SK-N-SH (cell line): ENCODE measurements at regions not wholly inside any gene's neighbourhood (a gene's known extent, or its start where the extent isn't known, plus 50 kb on each side); places are given as distances from the start of the nearest gene placed in this dataset.

Experiments used
- CTCF ChIA-PET: fragments of 300-600, 350-600 bp; formaldehyde crosslinking; extraction: SDS; loops from one replicate; lab custom pipeline; 2021; lab: Yijun Ruan, JAX
- POLR2A ChIA-PET: fragments of 350-600 bp; sonication (Branson Sonifier 250); formaldehyde crosslinking; extraction: SDS; loops from one replicate; lab custom pipeline; 2020; ENCODE audit warnings: antibody characterized with exemption, inconsistent platforms; lab: Yijun Ruan, JAX
- DNase-seq: peaks from one replicate; pipeline ENCODE4 v3.0.0; 2012
- H2AFZ ChIP-seq: fragments of 200-600 bp; sonication (generic); 2 replicates; pipeline ENCODE4 v1.8.1; 2016; ENCODE audit warnings: antibody characterized with exemption, mild to moderate bottlenecking, low read depth
- H3F3A ChIP-seq: fragments of 200-600 bp; sonication (generic); replicated peaks from 2 replicates; pipeline ENCODE3; 2016; ENCODE audit warnings: antibody characterized with exemption, mild to moderate bottlenecking; ENCODE audit not compliant: insufficient read depth
- H3K27ac ChIP-seq, 2 experiments: fragments of 200-500 bp in 1 of 2; fragments of 200-600 bp in 1 of 2; sonication (Bioruptor generic) in 1 of 2; sonication (generic), shearing (Covaris generic) in 1 of 2; 2 replicates each; pipeline versions ENCODE4 v1.5.1 to v1.6.1; 2014 to 2016; ENCODE audit warnings: low read depth in 2 of 2, inconsistent platforms in 1 of 2, low read length in 1 of 2, mild to moderate bottlenecking in 1 of 2, mixed read lengths in 1 of 2
- H3K27me3 ChIP-seq: fragments of 200-600 bp; sonication (generic), shearing (Covaris generic); 2 replicates; pipeline ENCODE4 v1.6.1; 2016; ENCODE audit warnings: mixed run types; ENCODE audit not compliant: insufficient read depth
- H3K36me3 ChIP-seq, 2 experiments: fragments of 200-500 bp in 1 of 2; fragments of 200-600 bp in 1 of 2; sonication (Bioruptor generic) in 1 of 2; sonication (generic) in 1 of 2; replicated peaks in 1 of 2; 2 replicates each; pipeline versions ENCODE3 to v1.5.1; 2014 to 2016; ENCODE audit warnings: low read length in 1 of 2, mild to moderate bottlenecking in 1 of 2; ENCODE audit not compliant: insufficient read depth in 2 of 2, control insufficient read depth in 1 of 2
- H3K4me1 ChIP-seq, 2 experiments: fragments of 200-500 bp in 1 of 2; fragments of 200-600 bp in 1 of 2; sonication (Bioruptor generic) in 1 of 2; sonication (generic), shearing (Covaris generic) in 1 of 2; 2 replicates each; pipeline versions ENCODE4 v1.5.1 to v1.6.1; 2014 to 2016; ENCODE audit warnings: low read depth in 1 of 2, low read length in 1 of 2, mixed run types in 1 of 2; ENCODE audit not compliant: insufficient read depth in 2 of 2, control insufficient read depth in 1 of 2
- H3K4me2 ChIP-seq: fragments of 200-600 bp; sonication (generic), shearing (Covaris generic); 2 replicates; pipeline ENCODE4 v1.6.1; 2017; ENCODE audit warnings: mixed run types
- H3K4me3 ChIP-seq, 2 experiments: fragments of 200-500 bp in 1 of 2; fragments of 200-600 bp in 1 of 2; sonication (Bioruptor generic) in 1 of 2; sonication (generic), shearing (Covaris generic) in 1 of 2; 2 replicates each; pipeline versions ENCODE4 v1.5.1 to v1.8.1; 2014 to 2016; ENCODE audit warnings: low read depth in 2 of 2, inconsistent platforms in 1 of 2, low read length in 1 of 2, mild to moderate bottlenecking in 1 of 2, mixed read lengths in 1 of 2, moderate library complexity in 1 of 2
- H3K79me2 ChIP-seq: fragments of 200-600 bp; sonication (generic); 2 replicates; pipeline ENCODE4 v1.8.1; 2017; ENCODE audit warnings: mild to moderate bottlenecking; ENCODE audit not compliant: insufficient read depth
- H3K9ac ChIP-seq: fragments of 200-600 bp; sonication (generic); 2 replicates; pipeline ENCODE4 v1.6.1; 2017; ENCODE audit warnings: mixed run types
- H3K9me2 ChIP-seq: fragments of 200-600 bp; sonication (generic); 2 replicates; pipeline ENCODE4 v1.6.1; 2017; ENCODE audit warnings: mixed run types
- H3K9me3 ChIP-seq: fragments of 200-600 bp; sonication (generic); 2 replicates; pipeline ENCODE4 v1.6.1; 2017; ENCODE audit warnings: mixed run types, mild to moderate bottlenecking, moderate library complexity
- H4K20me1 ChIP-seq: fragments of 200-600 bp; sonication (generic); 2 replicates; pipeline ENCODE4 v1.6.1; 2017; ENCODE audit warnings: mild to moderate bottlenecking, mixed run types; ENCODE audit not compliant: insufficient read depth
- CTCF ChIP-seq: fragments of 200-600 bp; sonication (generic); IDR thresholded peaks from 2 replicates; pipeline ENCODE4 v1.6.1; 2017; ENCODE audit warnings: antibody characterized with exemption, mild to moderate bottlenecking, moderate library complexity
- ELF1 ChIP-seq: IDR thresholded peaks from 2 replicates; pipeline ENCODE4 v1.4.0; 2012
- EP300 ChIP-seq, 2 experiments: IDR thresholded peaks; 2 replicates each; pipeline versions ENCODE4 v1.4.0 to v1.6.1; 2012; ENCODE audit warnings: borderline replicate concordance in 1 of 2, low read depth in 1 of 2, low read length in 1 of 2
- EZH2phosphoT487 ChIP-seq: fragments of 200-600 bp; sonication (generic); IDR thresholded peaks from 2 replicates; pipeline ENCODE4 v1.6.1; 2017; ENCODE audit warnings: low read depth, mixed run types, mild to moderate bottlenecking, antibody characterized with exemption, moderate library complexity, borderline replicate concordance
- FOSL2 ChIP-seq: IDR thresholded peaks from 2 replicates; pipeline ENCODE4 v1.4.0; 2012; ENCODE audit warnings: low read depth, mild to moderate bottlenecking, moderate library complexity, borderline replicate concordance
- FOXJ3 ChIP-seq: sonication (generic); formaldehyde crosslinking; IDR thresholded peaks from 2 replicates; pipeline ENCODE4 v1.5.1; 2020; ENCODE audit warnings: mild to moderate bottlenecking, missing genetic modification reagents
- FOXM1 ChIP-seq: IDR thresholded peaks from 2 replicates; pipeline ENCODE4 v1.4.0; 2012; ENCODE audit warnings: low read depth, mild to moderate bottlenecking
- GABPA ChIP-seq: IDR thresholded peaks from 2 replicates; pipeline ENCODE4 v1.4.0; 2012; ENCODE audit warnings: low read depth, mild to moderate bottlenecking
- IRF3 ChIP-seq: fragments of 150-350 bp; IDR thresholded peaks from 2 replicates; pipeline ENCODE4 v1.6.1; 2016; ENCODE audit warnings: mild to moderate bottlenecking, low read depth, low read length
- JUND ChIP-seq: IDR thresholded peaks from 2 replicates; pipeline ENCODE4 v1.4.0; 2012
- NRF1 ChIP-seq: IDR thresholded peaks from 2 replicates; pipeline ENCODE4 v1.6.1; 2012; ENCODE audit warnings: low read depth, mild to moderate bottlenecking, low read length
- POLR2AphosphoS5 ChIP-seq: IDR thresholded peaks from 2 replicates; pipeline ENCODE4 v1.6.1; 2012; ENCODE audit warnings: low read depth, low read length
- RCOR1 ChIP-seq: fragments of 150-350 bp; IDR thresholded peaks from 2 replicates; pipeline ENCODE4 v1.6.1; 2017; ENCODE audit warnings: antibody characterized with exemption, low read length
- RFX5 ChIP-seq: IDR thresholded peaks from 2 replicates; pipeline ENCODE4 v1.6.1; 2012; ENCODE audit warnings: mild to moderate bottlenecking, improper control_type of control experiment, low read length
- SIN3A ChIP-seq: IDR thresholded peaks from 2 replicates; pipeline ENCODE4 v1.6.1; 2012; ENCODE audit warnings: low read depth, mild to moderate bottlenecking, low read length, moderate library complexity, borderline replicate concordance
- SMC3 ChIP-seq: IDR thresholded peaks from 2 replicates; pipeline ENCODE4 v1.6.1; 2012; ENCODE audit warnings: low read depth, low read length, improper control_type of control experiment
- TCF12 ChIP-seq: IDR thresholded peaks from 2 replicates; pipeline ENCODE4 v1.4.0; 2012
- TEAD4 ChIP-seq: IDR thresholded peaks from 2 replicates; pipeline ENCODE4 v1.4.0; 2012; ENCODE audit warnings: mild to moderate bottlenecking, borderline replicate concordance; ENCODE audit not compliant: insufficient read depth
- USF2 ChIP-seq: fragments of 150-350 bp; IDR thresholded peaks from 2 replicates; pipeline ENCODE4 v1.6.1; 2017; ENCODE audit warnings: antibody characterized with exemption, low read length, low read depth, borderline replicate concordance
- ZBTB33 ChIP-seq: IDR thresholded peaks from 2 replicates; pipeline ENCODE4 v1.4.0; 2012; ENCODE audit warnings: low read depth, borderline replicate concordance
- WGBS: methylation state at CpG from one replicate; pipeline ENCODE4 v1.1.6; 2017; ENCODE audit warnings: low lambda C conversion rate; 5-methylcytosine and 5-hydroxymethylcytosine counted together

GRCh38 chr4:81565142-81565870, 93.6 kb upstream of the RASGEF1B start:
- Histone ChIP-seq H3K27ac (no peak overlapping the region), H3K9me2 (no peaks in the 10 kb centered on the region), H3K4me2 (no peak overlapping the region), H3K9me3 (no peaks in the 10 kb centered on the region), H2AFZ (no peak overlapping the region), H3K79me2 (no peaks in the 10 kb centered on the region), H3F3A (no peaks in the 10 kb centered on the region), H3K4me1 (no peaks in the 10 kb centered on the region), H3K36me3 (no peaks in the 10 kb centered on the region), H3K27me3 (no peaks in the 10 kb centered on the region), H4K20me1 (no peaks in the 10 kb centered on the region), H3K9ac (no peak overlapping the region), H3K4me3 (no peak overlapping the region)
- CTCF ChIA-PET = no interaction called here
- DNase-seq = no peak
- WGBS = 0% methylated on average over 6 of the region's 6 CpGs
- TF ChIP-seq NRF1 (no peak), FOXJ3 (CRISPR knock-in tag) (no peak), TCF12 (no peak), ELF1 (no peak), RFX5 (no peak), USF2 (no peak), SIN3A (no peak), POLR2AphosphoS5 (no peak), IRF3 (no peak), SMC3 (no peak), TEAD4 (no peak), EP300 (IDR thresholded peaks at IDR 0.05; ENCODE audit: borderline replicate concordance in 1 of 2, low read depth in 1 of 2, low read length in 1 of 2) (no peak), RCOR1 (no peak), FOXM1 (no peak), JUND (no peak), EZH2phosphoT487 (no peak), GABPA (no peak), ZBTB33 (no peak), FOSL2 (no peak), CTCF (no peak)
- POLR2A ChIA-PET = no interaction called here
